ENCODE measurements at regions not wholly inside any gene's neighbourhood (a gene's known extent, or its start where the extent isn't known, plus 50 kb on each side); places are given as distances from the start of the nearest gene placed in this dataset.

GRCh38 chr4:58247792-58248191, 1137.6 kb upstream of the IGFBP7 start:
- CTCF ChIA-PET (ENCODE audit: unreplicated experiment): no interaction called here
- TF ChIP-seq CTCF (conservative IDR thresholded peaks at IDR 0.05; ENCODE audit: low read length) (0 out of 2 replicates have a peak, but pooled peaks have one; percentile 26), EZH2phosphoT487 (IDR thresholded peaks at IDR 0.05; ENCODE audit: borderline replicate concordance, low read depth, low read length) (no peak)
- DNase-seq (ENCODE audit: low spot score): peak; percentile 1

GRCh38 chr4:58225460-58225859, 1115.3 kb upstream of the IGFBP7 start:
- BruUV-seq (replicated peaks): no TSS peak
- Histone ChIP-seq H3K79me2 (ENCODE audit: insufficient read depth, low read depth, low read length) (no peaks in the 10 kb centered on the region), H3K4me1 (ENCODE audit: insufficient read depth, low read length, poor library complexity, severe bottlenecking) (no peaks in the 10 kb centered on the region), H2AFZ (ENCODE audit: low read length) (no peak overlapping the region), H3K36me3 (ENCODE audit: insufficient read depth, low read length) (no peaks in the 10 kb centered on the region), H3K27ac (ENCODE audit: low read depth, low read length, poor library complexity, severe bottlenecking) (no peak overlapping the region), H3K4me3 (ENCODE audit: low read depth, low read length, poor library complexity, severe bottlenecking) (no peak overlapping the region), H3K4me2 (ENCODE audit: low read length) (no peak overlapping the region), H3K9me3 (ENCODE audit: low read length) (no peaks in the 10 kb centered on the region), H3K9me2 (ENCODE audit: insufficient read depth, low read length) (no peaks in the 10 kb centered on the region), H4K20me1 (ENCODE audit: insufficient read depth, low read length) (no peaks in the 10 kb centered on the region)
- no peak for TF ChIP-seq EZH2phosphoT487 (IDR thresholded peaks at IDR 0.05; ENCODE audit: borderline replicate concordance, low read depth, low read length)
- no peak for TF ChIP-seq CTCF (conservative IDR thresholded peaks at IDR 0.05; ENCODE audit: low read length)
- ChIA-PET POLR2A (no interaction called here), CTCF (ENCODE audit: unreplicated experiment) (no interaction called here)
- intact Hi-C loops (cut with micrococcal nuclease; ENCODE audit: unreplicated experiment): no loop called here
- no peak for DNase-seq (ENCODE audit: low spot score)

More at GRCh38 chr4:58247792-58248191, 1137.6 kb upstream of the IGFBP7 start:
- no peaks in the 10 kb centered on the region for H3K9me2 ChIP-seq (ENCODE audit: insufficient read depth, low read length)
- no peak overlapping the region for H3K27ac ChIP-seq (ENCODE audit: low read depth, low read length, poor library complexity, severe bottlenecking)
- H4K20me1 ChIP-seq (ENCODE audit: insufficient read depth, low read length): no peaks in the 10 kb centered on the region
- H3K4me3 ChIP-seq (ENCODE audit: low read depth, low read length, poor library complexity, severe bottlenecking): no peak overlapping the region
- intact Hi-C loops (cut with micrococcal nuclease; ENCODE audit: unreplicated experiment): no loop called here
- no TSS peak for BruUV-seq (replicated peaks)
- no peak overlapping the region for H3K4me2 ChIP-seq (ENCODE audit: low read length)
- H3K4me1 ChIP-seq (ENCODE audit: insufficient read depth, low read length, poor library complexity, severe bottlenecking): no peaks in the 10 kb centered on the region
- POLR2A ChIA-PET: no interaction called here
- H3K9me3 ChIP-seq (ENCODE audit: low read length): no peaks in the 10 kb centered on the region
- no peaks in the 10 kb centered on the region for H3K36me3 ChIP-seq (ENCODE audit: insufficient read depth, low read length)
- H2AFZ ChIP-seq (ENCODE audit: low read length): no peak overlapping the region
- H3K79me2 ChIP-seq (ENCODE audit: insufficient read depth, low read depth, low read length): no peaks in the 10 kb centered on the region

- no peak overlapping the region for H3K4me2 ChIP-seq (ENCODE audit: low read length)
- no peak for TF ChIP-seq CTCF (conservative IDR thresholded peaks at IDR 0.05; ENCODE audit: low read length)
- no peak for TF ChIP-seq EZH2phosphoT487 (IDR thresholded peaks at IDR 0.05; ENCODE audit: borderline replicate concordance, low read depth, low read length)
- H3K4me3 ChIP-seq (ENCODE audit: low read depth, low read length, poor library complexity, severe bottlenecking): no peak overlapping the region
- H3K36me3 ChIP-seq (ENCODE audit: insufficient read depth, low read length): no peaks in the 10 kb centered on the region
- no peaks in the 10 kb centered on the region for H3K79me2 ChIP-seq (ENCODE audit: insufficient read depth, low read depth, low read length)
- POLR2A ChIA-PET: no interaction called here
- CTCF ChIA-PET (ENCODE audit: unreplicated experiment): no interaction called here
- no peaks in the 10 kb centered on the region for H3K9me3 ChIP-seq (ENCODE audit: low read length)
- H3K9me2 ChIP-seq (ENCODE audit: insufficient read depth, low read length): no peaks in the 10 kb centered on the region
- no peak overlapping the region for H3K27ac ChIP-seq (ENCODE audit: low read depth, low read length, poor library complexity, severe bottlenecking)
- no TSS peak for BruUV-seq (replicated peaks)
- H4K20me1 ChIP-seq (ENCODE audit: insufficient read depth, low read length): no peaks in the 10 kb centered on the region
- H2AFZ ChIP-seq (ENCODE audit: low read length): no peak overlapping the region
- intact Hi-C loops (cut with micrococcal nuclease; ENCODE audit: unreplicated experiment): no loop called here
- H3K4me1 ChIP-seq (ENCODE audit: insufficient read depth, low read length, poor library complexity, severe bottlenecking): no peaks in the 10 kb centered on the region
- no peak for DNase-seq (ENCODE audit: low spot score)
These were observed 1109.0 kb upstream of the IGFBP7 start for GRCh38 chr4:58219179-58219578.
